Tibial nerve (tissue), 4 donors: ENCODE measurements at regions not wholly inside any gene's neighbourhood (a gene's known extent, or its start where the extent isn't known, plus 50 kb on each side); places are given as distances from the start of the nearest gene placed in this dataset.

ENCODE experiments used
- DNase-seq, 2 donors: peaks; one replicate each; pipeline ENCODE4 v3.0.0-alpha.2; 2019; ENCODE audit warnings: low spot score in 2 of 2
- H3K27ac ChIP-seq, 4 donors: fragments of 200-600 bp; sonication (generic) in 3 of 4; one replicate each; pipeline ENCODE4 v1.5.1; 2017 to 2019; ENCODE audit warnings: mild to moderate bottlenecking in 1 of 4
- H3K27me3 ChIP-seq, 2 donors: fragments of 200-600 bp; sonication (generic) in 1 of 2; one replicate each; pipeline versions ENCODE4 v1.5.1 to v1.6.0; 2017 to 2019
- H3K36me3 ChIP-seq, 3 donors: fragments of 200-600 bp; sonication (generic); one replicate each; pipeline ENCODE4 v1.5.1; 2018 to 2019
- H3K4me1 ChIP-seq, 4 donors: fragments of 200-600 bp; sonication (generic) in 3 of 4; one replicate each; pipeline ENCODE4 v1.5.1; 2017 to 2019
- H3K4me3 ChIP-seq, 4 donors: fragments of 200-600 bp; sonication (generic) in 3 of 4; one replicate each; pipeline ENCODE4 v1.5.1; 2017 to 2019; ENCODE audit warnings: mild to moderate bottlenecking in 1 of 4, moderate library complexity in 1 of 4
- H3K9me3 ChIP-seq, 4 donors: fragments of 200-600 bp; sonication (generic) in 3 of 4; one replicate each; pipeline ENCODE4 v1.5.1; 2017 to 2019
- CTCF ChIP-seq, 5 experiments: fragments of 200-600 bp in 3 of 5; fragments of 450-650 bp in 2 of 5; sonication (generic) in 3 of 5; IDR thresholded peaks; one replicate each; pipeline ENCODE4 v1.5.1; 2016 to 2019; ENCODE audit warnings: antibody characterized with exemption in 5 of 5, mild to moderate bottlenecking in 3 of 5, moderate library complexity in 2 of 5
- EP300 ChIP-seq, 2 donors: sonication (generic); formaldehyde crosslinking; IDR thresholded peaks; one replicate each; pipeline ENCODE4 v1.6.1; 2017; ENCODE audit warnings: antibody characterized with exemption in 2 of 2, mild to moderate bottlenecking in 1 of 2
- POLR2A ChIP-seq, 2 donors: fragments of 450-650 bp; IDR thresholded peaks; one replicate each; pipeline ENCODE4 v1.6.1; 2017; ENCODE audit warnings: antibody characterized with exemption in 2 of 2, mild to moderate bottlenecking in 2 of 2, moderate library complexity in 2 of 2
- WGBS, 2 donors: methylation state at CpG; one replicate each; pipeline ENCODE4 v1.1.5; 2018; 5-methylcytosine and 5-hydroxymethylcytosine counted together

DNA sequence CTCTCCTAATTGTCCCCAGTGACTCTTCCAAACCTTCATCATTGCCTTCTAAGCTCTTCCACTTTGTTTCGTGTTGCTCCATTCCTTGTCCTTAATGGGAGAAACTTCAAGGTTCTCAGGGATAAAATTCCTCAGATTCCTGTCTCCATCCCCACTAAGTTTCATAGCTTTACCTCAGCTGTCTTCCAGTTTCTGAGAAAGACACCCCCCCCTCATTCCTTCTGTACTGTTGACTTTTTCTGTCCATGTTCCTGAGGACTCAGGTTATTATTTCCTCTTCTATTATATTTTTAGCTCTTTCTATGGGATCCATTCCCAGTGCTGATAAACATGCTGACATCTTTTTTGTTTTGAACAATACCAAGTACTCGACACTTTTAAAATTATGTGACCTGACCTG is 215.3 kb upstream of the PTGFR start:
- TF ChIP-seq EP300 (IDR thresholded peaks at IDR 0.05): no peak
- TF ChIP-seq POLR2A (IDR thresholded peaks at IDR 0.05): no peak
- no peak for TF ChIP-seq CTCF (IDR thresholded peaks at IDR 0.05)
- Histone ChIP-seq H3K27me3 (no peaks in the 10 kb centered on the region), H3K9me3 (no peaks in the 10 kb centered on the region), H3K4me3 (no peak overlapping the region), H3K4me1 (peaks cover 0 to 8% (median 0%) of the 10 kb centered on the region in 4 donors), H3K27ac (no peak overlapping the region), H3K36me3 (no peaks in the 10 kb centered on the region)
- 61 to 69% methylated on average over 2 of the region's 2 CpGs for WGBS, 2 donors
- DNase-seq: no peak

DNA sequence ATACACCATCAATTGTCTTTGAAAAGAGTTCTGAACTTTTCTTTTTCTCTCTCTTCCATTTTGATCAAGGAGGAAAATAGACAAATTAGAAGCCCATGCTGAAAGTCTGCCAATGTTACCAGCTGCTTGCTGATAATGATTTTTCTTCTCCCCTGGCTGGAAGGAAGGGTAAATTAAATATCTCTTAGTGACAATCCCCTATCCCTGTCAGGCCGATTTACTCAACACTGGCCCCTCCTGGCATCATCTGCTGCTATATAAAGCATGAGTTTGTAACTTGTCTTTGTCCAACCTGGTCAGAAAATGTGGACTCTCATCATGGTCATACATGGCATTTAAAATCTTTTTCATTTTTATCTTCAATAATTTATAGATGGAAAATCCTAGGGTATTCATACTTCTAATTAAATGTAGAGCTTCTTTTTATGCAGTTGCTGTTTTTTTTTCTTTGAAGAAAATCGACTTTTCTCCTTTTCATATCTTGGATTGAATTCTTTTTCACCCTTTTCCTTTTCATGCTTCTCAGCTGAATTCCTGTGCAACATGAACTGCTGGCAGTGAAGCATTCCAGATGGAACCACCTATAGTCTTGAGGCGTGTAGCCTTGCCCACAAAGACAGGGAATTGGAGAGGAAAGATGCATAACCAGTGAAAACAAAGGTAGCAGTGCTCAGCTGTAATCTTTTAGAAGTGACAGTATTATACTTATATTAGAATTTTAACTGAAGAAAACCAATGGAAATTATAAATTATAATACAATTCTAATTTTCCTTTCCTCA is 214.7 kb upstream of the PTGFR start:
- Histone ChIP-seq H3K4me1 (peaks cover 0 to 8% (median 0%) of the 10 kb centered on the region in 4 donors), H3K27ac (no peak overlapping the region), H3K27me3 (no peaks in the 10 kb centered on the region), H3K36me3 (no peaks in the 10 kb centered on the region), H3K4me3 (no peak overlapping the region), H3K9me3 (no peaks in the 10 kb centered on the region)
- 46 to 71% methylated on average over 3 of the region's 3 CpGs for WGBS, 2 donors
- TF ChIP-seq CTCF (IDR thresholded peaks at IDR 0.05): no peak
- DNase-seq: no peak

DNA sequence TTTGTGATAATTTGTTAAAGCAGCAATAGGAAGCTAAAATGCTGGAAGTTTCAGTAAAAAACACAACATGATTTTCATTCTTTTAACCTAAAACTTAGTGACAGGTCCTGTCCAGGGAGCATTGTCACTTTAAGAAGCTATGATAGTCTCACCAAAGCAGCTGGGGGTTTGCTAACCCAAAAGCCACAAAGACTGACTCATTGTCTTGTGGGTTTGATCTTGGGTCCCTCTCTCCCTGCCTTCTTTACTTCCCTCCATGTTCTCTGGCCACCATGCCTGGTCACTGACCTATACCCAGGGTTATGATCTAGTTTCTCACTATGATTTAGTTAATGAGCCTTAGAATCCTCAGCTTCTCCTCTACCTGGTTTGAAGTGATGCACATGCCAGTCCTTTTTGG is 213.5 kb upstream of the PTGFR start:
- Histone ChIP-seq H3K4me1 (peaks cover 0 to 8% (median 0%) of the 10 kb centered on the region in 4 donors), H3K27ac (no peak overlapping the region), H3K4me3 (no peak overlapping the region), H3K36me3 (no peaks in the 10 kb centered on the region), H3K27me3 (no peaks in the 10 kb centered on the region), H3K9me3 (no peaks in the 10 kb centered on the region)
- DNase-seq: no peak
- TF ChIP-seq EP300 (IDR thresholded peaks at IDR 0.05) (no peak), CTCF (IDR thresholded peaks at IDR 0.05) (no peak), POLR2A (IDR thresholded peaks at IDR 0.05) (no peak)

GRCh38 chr1:78279051-78279450 is 211.7 kb upstream of the PTGFR start:
- no peak for DNase-seq
- Histone ChIP-seq H3K27me3 (no peaks in the 10 kb centered on the region), H3K27ac (peak overlapping the region in 2 of 4 donors; percentile 29 to 65), H3K36me3 (no peaks in the 10 kb centered on the region), H3K4me1 (peaks cover 0 to 8% (median 0%) of the 10 kb centered on the region in 4 donors), H3K9me3 (no peaks in the 10 kb centered on the region), H3K4me3 (no peak overlapping the region)
- TF ChIP-seq CTCF (IDR thresholded peaks at IDR 0.05): no peak
- no peak for TF ChIP-seq POLR2A (IDR thresholded peaks at IDR 0.05)
- TF ChIP-seq EP300 (IDR thresholded peaks at IDR 0.05): peak in 1 of 2 donors; percentile 71
- WGBS, 2 donors: 14 to 20% methylated on average over 2 of the region's 2 CpGs

DNA sequence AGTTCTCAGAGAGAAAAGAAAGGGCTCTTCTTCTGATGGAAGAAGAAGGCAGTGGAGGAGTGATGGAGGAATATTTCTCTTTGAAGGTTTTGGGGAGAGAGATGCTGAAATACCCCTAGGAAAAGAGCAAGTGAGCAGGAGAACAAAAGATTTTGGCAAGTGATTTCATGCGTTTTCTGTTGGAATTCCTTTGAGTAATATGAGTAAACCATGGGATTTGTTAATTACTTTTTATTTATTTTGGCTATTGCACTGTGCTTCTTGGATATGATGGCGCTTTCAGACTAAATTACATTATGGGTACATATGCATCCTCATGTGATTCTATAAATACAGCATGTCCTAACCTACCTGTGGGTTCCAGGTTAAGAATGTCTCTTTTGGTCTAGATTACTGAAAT is 210.1 kb upstream of the PTGFR start:
- Histone ChIP-seq H3K9me3 (no peaks in the 10 kb centered on the region), H3K27me3 (no peaks in the 10 kb centered on the region), H3K4me1 (peaks cover 0 to 8% (median 0%) of the 10 kb centered on the region in 4 donors), H3K36me3 (no peaks in the 10 kb centered on the region), H3K4me3 (no peak overlapping the region), H3K27ac (no peak overlapping the region)
- 58 to 63% methylated on average over 2 of the region's 2 CpGs for WGBS, 2 donors
- TF ChIP-seq CTCF (IDR thresholded peaks at IDR 0.05) (no peak), EP300 (IDR thresholded peaks at IDR 0.05) (peak in 1 of 2 donors; percentile 13), POLR2A (IDR thresholded peaks at IDR 0.05) (no peak)
- DNase-seq: no peak
